ENCODE measurements at regions not wholly inside any gene's neighbourhood (a gene's known extent, or its start where the extent isn't known, plus 50 kb on each side); places are given as distances from the start of the nearest gene placed in this dataset.
"Not testable (repeated sequence)": the region's sequence is repeated elsewhere in the genome, so short reads cannot be mapped to it uniquely, and the experiment has no call there.

- WGBS, 2 donors: 54 to 57% methylated on average over 4 of the region's 4 CpGs
- Histone ChIP-seq H3K27ac (no peak overlapping the region), H3K9me3 (no peaks in the 10 kb centered on the region), H3K27me3 (no peaks in the 10 kb centered on the region), H3K4me3 (no peak overlapping the region), H3K4me1 (no peaks in the 10 kb centered on the region), H3K36me3 (replicated peaks in 1 of 2; ENCODE audit: insufficient read depth in 1 of 2, low read depth in 2 of 2) (no peaks in the 10 kb centered on the region)
- TF ChIP-seq CTCF (IDR thresholded peaks at IDR 0.05): no peak
- no peak for TF ChIP-seq POLR2A (IDR thresholded peaks at IDR 0.05)
- intact Hi-C loops (cut with DNase I): no loop called here
- DNase-seq (no peak), ATAC-seq (no peak)
Observed at GRCh38 chr12:131334835-131335234, 376.1 kb upstream of the SFSWAP start.

GRCh38 chr12:131335456-131335855 lies 375.4 kb upstream of the SFSWAP start:
- Histone ChIP-seq H3K4me1 (no peaks in the 10 kb centered on the region), H3K27me3 (no peaks in the 10 kb centered on the region), H3K9me3 (no peaks in the 10 kb centered on the region), H3K4me3 (no peak overlapping the region), H3K27ac (no peak overlapping the region), H3K36me3 (replicated peaks in 1 of 2; ENCODE audit: insufficient read depth in 1 of 2, low read depth in 2 of 2) (no peaks in the 10 kb centered on the region)
- TF ChIP-seq POLR2A (IDR thresholded peaks at IDR 0.05) (no peak), CTCF (IDR thresholded peaks at IDR 0.05) (no peak)
- WGBS, 2 donors: 25 to 51% methylated on average over 1 to 4 of the region's 4 CpGs
- DNase-seq (no peak), ATAC-seq (no peak)
- intact Hi-C loops (cut with DNase I): no loop called here

DNA sequence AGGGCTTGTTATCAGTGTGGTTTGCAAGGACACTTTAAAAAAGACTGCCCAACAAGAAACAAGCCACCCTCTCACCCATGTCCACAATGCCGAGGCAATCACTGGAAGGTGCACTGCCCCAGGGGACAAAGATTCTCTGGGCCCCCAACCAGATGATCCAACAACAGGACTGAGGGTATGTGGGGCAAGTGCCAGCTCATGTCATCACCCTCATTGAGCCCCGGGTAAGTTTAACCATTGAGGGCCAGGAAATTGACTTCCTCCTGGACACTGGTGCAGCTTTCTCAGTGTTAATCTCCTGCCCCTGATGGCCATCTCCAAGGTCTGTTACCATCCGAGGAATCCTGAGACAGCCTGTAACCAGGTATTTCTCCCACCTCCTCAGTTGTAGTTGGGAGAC lies 373.0 kb upstream of the SFSWAP start:
- intact Hi-C loops (cut with DNase I); H3K4me1 ChIP-seq; ATAC-seq; H3K27me3 ChIP-seq; H3K4me3 ChIP-seq; H3K36me3 ChIP-seq (replicated peaks in 1 of 2; ENCODE audit: insufficient read depth in 1 of 2, low read depth in 2 of 2); H3K9me3 ChIP-seq; DNase-seq; H3K27ac ChIP-seq: not testable (repeated sequence)
- WGBS, 2 donors: 52 to 75% methylated on average over 2 to 3 of the region's 3 CpGs

DNA sequence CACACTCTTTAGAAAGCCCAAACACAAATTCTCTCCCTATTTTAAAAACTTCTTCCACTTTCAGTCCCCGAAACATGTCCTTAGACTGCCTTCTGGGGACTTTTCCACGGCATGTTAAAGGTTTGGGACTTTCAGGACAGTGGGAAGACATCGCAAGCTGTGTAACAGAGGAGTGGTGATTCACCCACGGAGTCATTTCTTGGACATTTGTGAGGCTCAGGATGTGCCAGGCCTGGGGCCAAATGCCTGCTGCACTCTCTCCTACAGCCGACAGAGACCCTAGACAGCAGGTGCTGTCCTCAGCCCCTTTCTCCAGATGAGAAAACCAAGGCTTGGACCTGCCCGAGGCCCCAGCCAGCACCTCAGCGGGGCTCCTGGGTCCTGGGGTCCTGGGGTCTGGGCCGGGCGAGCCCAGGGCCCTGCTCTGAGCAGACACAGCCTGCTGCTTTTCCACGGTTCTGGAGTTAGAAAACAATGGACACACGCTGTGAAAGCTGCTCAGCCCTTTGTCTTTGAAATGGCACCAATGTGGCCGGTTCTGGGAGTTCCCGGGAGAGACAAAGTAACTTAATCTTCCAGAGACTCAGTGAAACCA lies 370.2 kb upstream of the SFSWAP start:
- Histone ChIP-seq H3K4me1 (no peaks in the 10 kb centered on the region), H3K4me3 (no peak overlapping the region), H3K27me3 (no peaks in the 10 kb centered on the region), H3K9me3 (no peaks in the 10 kb centered on the region), H3K36me3 (replicated peaks in 1 of 2; ENCODE audit: insufficient read depth in 1 of 2, low read depth in 2 of 2) (no peaks in the 10 kb centered on the region), H3K27ac (no peak overlapping the region)
- ATAC-seq (no peak), DNase-seq (no peak)
- intact Hi-C loops (cut with DNase I): no loop called here
- WGBS, 2 donors: 65 to 70% methylated on average over 11 to 13 of the region's 13 CpGs
- no peak for TF ChIP-seq CTCF (IDR thresholded peaks at IDR 0.05)

GRCh38 chr12:131341608-131342007 lies 369.3 kb upstream of the SFSWAP start:
- intact Hi-C loops (cut with DNase I); H3K36me3 ChIP-seq (replicated peaks in 1 of 2; ENCODE audit: insufficient read depth in 1 of 2, low read depth in 2 of 2); H3K27me3 ChIP-seq; H3K27ac ChIP-seq; H3K4me1 ChIP-seq; H3K9me3 ChIP-seq; DNase-seq; H3K4me3 ChIP-seq; ATAC-seq: not testable (repeated sequence)
- 0 to 44% methylated on average over 1 to 3 of the region's 6 CpGs for WGBS, 2 donors

GRCh38 chr12:131343436-131343835 lies 367.5 kb upstream of the SFSWAP start:
- H3K4me3 ChIP-seq; H3K27ac ChIP-seq; H3K9me3 ChIP-seq; H3K4me1 ChIP-seq; H3K27me3 ChIP-seq; intact Hi-C loops (cut with DNase I); ATAC-seq; H3K36me3 ChIP-seq (replicated peaks in 1 of 2; ENCODE audit: insufficient read depth in 1 of 2, low read depth in 2 of 2); DNase-seq: not testable (repeated sequence)
- 37 to 57% methylated on average over 3 of the region's 3 CpGs for WGBS, 2 donors

DNA sequence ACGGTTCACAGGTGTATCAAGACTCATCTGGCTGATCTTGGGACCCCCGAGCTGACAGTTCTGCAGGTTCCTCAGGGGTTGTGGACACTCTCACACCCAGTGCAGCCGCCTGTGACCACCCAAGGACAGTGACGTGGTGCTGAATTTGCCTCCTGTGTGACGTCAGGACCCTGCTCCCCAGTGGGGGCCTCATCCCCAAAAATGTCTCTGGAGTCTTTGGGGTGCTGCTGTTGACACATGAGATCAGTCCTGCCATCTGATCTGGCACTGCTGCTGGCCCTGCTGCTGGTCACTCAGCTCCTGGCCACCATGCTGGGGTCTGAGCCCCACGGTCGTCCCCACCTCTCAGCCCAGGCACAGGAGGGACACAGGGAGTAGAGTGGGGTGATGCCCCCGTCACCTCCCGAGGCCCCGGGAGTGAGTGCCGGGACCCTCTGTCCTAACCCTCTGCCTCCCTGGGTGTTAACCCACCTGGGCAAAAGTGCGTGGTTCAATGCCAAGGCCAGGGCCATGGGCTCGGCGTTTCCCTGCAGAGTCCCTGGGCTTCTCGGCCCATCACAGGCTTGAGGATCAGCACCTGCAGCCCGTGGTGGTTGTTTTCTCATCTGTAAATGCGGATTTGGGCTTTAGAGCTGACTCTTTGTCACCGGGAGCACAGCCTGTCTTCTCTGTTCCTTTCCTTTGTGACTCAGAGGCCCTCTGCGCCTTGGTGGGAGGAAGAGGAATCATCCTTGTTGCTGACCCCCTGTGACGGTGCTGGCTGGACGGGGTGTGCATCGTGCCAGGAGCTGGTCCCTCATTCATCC lies 366.0 kb upstream of the SFSWAP start:
- ATAC-seq; intact Hi-C loops (cut with DNase I); H3K4me1 ChIP-seq; H3K27me3 ChIP-seq; H3K36me3 ChIP-seq (replicated peaks in 1 of 2; ENCODE audit: insufficient read depth in 1 of 2, low read depth in 2 of 2); H3K9me3 ChIP-seq; H3K27ac ChIP-seq; H3K4me3 ChIP-seq; DNase-seq: not testable (repeated sequence)
- 53 to 54% methylated on average over 13 to 20 of the region's 22 CpGs for WGBS, 2 donors
